ENCODE measurements at regions not wholly inside any gene's neighbourhood (a gene's known extent, or its start where the extent isn't known, plus 50 kb on each side); places are given as distances from the start of the nearest gene placed in this dataset.

DNA sequence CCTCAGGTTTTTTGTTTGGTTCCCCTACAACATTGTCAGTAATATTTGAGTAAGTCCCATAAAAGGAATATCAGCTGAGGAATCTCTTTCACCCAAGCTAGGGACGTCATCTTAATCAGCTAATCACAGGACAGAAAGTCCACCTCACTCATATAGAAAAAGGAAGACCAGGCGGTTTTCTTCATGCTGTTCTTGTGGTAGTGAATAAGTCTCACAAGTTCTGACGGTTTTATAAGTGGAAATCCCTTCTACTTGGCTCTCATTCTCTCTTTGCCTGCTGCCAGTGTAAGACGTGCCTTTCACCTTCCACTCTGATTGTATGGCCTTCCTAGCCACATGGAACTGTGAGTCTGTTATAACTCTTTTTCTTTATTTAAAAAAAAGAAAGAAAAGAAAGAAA is 308.1 kb upstream of the PFKP start:
- in situ Hi-C loops (cut with MboI; ENCODE audit: low sequenced_read_pairs): no loop called here

DNA sequence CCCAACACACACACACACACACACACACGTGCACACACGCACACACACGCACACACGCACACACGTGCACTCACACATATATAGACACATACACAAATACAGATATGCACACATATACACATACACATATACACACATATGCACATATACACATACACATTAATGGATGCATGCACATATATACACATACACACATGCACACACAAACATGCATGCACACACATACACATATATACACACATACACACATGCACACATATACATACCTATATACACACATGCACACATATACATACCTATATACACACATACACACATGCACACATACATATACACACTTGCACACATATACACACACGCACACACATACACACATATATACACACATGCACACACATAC is 312.4 kb upstream of the PFKP start:
- in situ Hi-C loops (cut with MboI; ENCODE audit: low sequenced_read_pairs): no loop called here

- in situ Hi-C loops (cut with MboI; ENCODE audit: low sequenced_read_pairs): no loop called here
Observed at GRCh38 chr10:2748287-2748686, 319.1 kb upstream of the PFKP start.

- in situ Hi-C loops (cut with MboI; ENCODE audit: low sequenced_read_pairs): no loop called here
Observed at GRCh38 chr10:2746638-2747037, 320.7 kb upstream of the PFKP start.

DNA sequence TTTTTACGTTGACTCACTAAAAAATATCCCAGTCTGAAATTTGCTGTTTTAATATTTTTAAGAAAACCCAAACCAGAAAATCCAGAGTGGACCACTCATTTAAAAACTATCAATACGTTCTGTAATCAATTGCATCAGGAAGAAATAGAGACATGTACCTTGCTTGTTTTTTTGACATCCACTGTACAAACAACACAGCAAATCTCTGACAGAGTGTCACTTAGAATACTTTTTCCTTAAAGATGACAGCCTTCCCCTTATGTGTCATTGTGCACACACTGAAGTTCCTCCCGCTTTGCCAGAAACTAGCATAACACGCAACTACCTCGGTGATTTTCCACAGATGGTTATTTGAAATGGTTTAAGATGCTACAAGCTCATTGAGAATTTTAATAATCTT is 321.7 kb upstream of the PFKP start:
- in situ Hi-C loops (cut with MboI; ENCODE audit: low sequenced_read_pairs): no loop called here

- in situ Hi-C loops (cut with MboI; ENCODE audit: low sequenced_read_pairs): no loop called here
Observed at GRCh38 chr10:2744547-2745200, 322.7 kb upstream of the PFKP start.

DNA sequence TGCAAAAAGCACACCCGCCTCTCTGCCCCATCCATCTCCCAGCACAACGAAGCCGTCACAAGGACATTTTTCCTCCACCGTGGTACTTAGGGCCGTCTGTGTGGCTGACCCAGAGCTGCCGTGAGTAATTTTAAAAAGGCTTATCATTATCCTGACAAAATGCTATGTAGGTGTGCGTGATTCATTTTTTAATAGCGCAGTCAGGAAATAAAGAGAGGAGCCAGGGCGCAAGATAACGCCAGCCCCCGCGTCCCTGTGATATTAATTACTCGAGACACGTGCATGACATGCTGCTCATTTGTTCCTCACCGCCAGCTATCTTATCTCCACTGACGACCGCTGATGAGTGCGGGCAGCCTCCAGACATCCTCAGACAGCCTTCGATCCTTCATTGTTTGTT is 332.7 kb upstream of the PFKP start:
- in situ Hi-C loops (cut with MboI; ENCODE audit: low sequenced_read_pairs): no loop called here

DNA sequence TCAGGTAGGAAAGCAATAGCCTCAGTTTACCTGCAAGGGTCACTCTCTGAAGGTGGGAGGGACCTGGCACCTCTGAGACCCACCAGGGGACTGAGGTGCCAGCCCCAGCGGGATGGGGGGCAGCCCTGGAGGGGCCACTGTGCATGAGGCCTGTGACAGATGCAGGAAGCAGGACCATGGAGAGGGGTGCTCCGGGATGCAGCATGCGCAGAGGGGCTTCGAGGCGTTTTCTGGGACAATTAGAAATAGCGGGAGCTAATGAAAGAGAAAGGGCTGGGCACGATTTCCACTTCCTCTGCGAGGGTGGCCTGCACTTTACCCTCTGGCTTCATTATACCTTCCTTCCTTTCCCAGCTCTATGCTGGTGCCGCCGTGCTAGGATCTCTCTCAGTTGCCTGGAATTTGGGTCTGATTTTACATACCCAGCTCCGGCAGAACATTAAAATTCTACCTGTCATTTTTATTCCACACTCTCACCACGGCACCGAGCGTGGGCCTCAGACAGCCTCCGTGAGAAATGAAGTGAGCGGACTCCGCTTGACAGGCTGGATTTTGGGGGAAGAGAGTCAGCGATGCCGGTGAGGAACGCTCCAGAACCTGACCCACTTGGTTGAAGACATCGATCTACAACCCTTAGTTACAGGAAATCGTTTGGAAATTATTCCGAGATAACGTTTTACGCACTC is 333.9 kb upstream of the PFKP start:
- in situ Hi-C loops (cut with MboI; ENCODE audit: low sequenced_read_pairs): no loop called here

- in situ Hi-C loops (cut with MboI; ENCODE audit: low sequenced_read_pairs): no loop called here
Observed at GRCh38 chr10:2731940-2732339, 335.4 kb upstream of the PFKP start.

DNA sequence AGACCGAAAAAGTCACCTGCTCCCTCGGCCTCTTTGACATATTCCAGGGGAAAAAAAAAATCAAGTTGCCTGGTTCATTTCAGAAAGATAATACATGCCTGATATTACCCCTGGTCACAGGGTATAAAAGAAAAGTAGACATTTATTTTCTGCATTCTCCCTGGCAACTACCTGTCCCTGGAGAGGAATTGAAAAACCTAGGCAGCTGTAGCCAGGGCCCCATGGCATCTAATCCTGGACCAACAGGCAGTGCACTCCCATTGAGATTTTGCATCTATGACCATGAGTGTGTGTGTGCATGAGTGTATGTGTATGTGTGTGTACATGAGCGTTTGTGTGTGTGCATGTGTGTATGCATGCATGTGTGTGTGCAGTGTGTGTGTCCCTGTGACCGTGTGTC is 338.2 kb upstream of the PFKP start:
- in situ Hi-C loops (cut with MboI; ENCODE audit: low sequenced_read_pairs): no loop called here

- in situ Hi-C loops (cut with MboI; ENCODE audit: low sequenced_read_pairs): no loop called here
Observed at GRCh38 chr10:2728087-2728486, 339.3 kb upstream of the PFKP start.

- in situ Hi-C loops (cut with MboI; ENCODE audit: low sequenced_read_pairs): no loop called here
Observed at GRCh38 chr10:2716596-2716995, 350.8 kb upstream of the PFKP start.

GRCh38 chr10:2714597-2714996 is 352.8 kb upstream of the PFKP start:
- in situ Hi-C loops (cut with MboI; ENCODE audit: low sequenced_read_pairs): no loop called here

GRCh38 chr10:2703953-2704352 is 363.4 kb upstream of the PFKP start:
- in situ Hi-C loops (cut with MboI; ENCODE audit: low sequenced_read_pairs): no loop called here

DNA sequence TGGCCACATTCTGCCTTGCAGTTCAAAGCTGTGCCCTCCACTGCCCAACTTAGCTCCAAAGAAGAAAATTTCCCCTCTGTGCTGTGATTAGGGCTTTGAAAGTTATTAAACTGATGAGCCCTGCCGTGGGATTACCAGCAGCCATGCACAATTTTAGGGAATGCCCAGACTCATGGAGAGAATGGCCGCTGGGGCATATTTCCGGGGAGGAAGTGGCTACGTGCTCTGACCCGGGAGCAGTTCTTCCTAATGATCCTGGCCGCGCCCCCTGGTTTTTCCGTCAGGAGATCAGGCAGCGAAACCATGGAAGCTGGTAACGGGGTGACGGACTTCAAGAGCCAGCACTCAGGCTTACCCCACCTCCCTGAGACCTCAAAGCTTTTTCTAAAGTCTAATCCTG is 365.5 kb upstream of the PFKP start:
- in situ Hi-C loops (cut with MboI; ENCODE audit: low sequenced_read_pairs): no loop called here

DNA sequence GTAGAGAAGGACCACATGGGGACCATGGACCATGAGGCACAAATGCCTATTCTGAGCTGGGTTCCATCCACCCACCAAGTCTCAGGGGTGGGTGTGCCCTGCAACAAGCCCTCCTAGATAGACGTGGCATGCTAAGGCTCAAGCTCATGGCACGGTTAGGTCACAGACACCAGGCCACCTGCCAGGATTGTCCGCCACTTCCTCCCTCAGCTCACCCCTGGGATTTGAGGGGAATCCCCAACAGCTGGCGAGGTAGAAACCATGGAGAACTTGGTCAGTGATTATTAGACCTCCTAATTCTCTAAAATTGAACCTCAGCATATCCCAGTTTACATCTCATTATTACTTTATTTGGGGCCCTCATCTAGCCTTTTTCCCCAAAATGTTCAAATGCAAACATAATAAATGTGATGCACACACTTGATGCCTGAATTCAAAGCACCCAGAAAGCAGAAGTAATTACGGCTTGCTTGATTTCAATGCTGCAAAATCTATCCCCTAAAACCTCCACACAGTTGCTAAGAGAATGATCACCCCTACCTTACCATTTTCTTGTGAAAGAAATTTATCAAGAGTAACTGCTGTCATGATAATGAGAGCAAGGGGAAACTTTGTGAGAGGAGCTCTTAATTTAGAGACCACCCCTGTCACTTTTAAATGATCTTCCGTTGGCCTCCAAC is 366.6 kb upstream of the PFKP start:
- in situ Hi-C loops (cut with MboI; ENCODE audit: low sequenced_read_pairs): no loop called here

- in situ Hi-C loops (cut with MboI; ENCODE audit: low sequenced_read_pairs): no loop called here
Observed at GRCh38 chr10:2688958-2689357, 378.4 kb upstream of the PFKP start.

DNA sequence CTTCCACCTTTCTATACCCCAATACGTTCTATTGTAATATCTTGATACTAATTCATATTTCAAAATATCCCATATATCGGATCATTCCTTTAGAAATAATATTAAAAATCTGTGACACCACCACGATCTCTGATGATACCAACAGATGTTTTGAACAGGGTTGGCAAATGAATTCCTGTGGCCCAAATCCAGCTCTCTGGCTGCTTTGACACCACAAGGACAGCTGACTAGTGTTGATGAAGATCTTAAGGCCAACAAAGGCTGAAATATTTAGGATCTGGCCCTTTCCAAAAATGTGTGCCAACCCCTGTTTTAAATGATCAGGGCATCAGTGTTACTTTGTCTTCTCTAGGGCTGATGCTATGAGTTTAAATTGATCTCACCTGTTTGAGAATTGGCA is 380.7 kb upstream of the PFKP start:
- in situ Hi-C loops (cut with MboI; ENCODE audit: low sequenced_read_pairs): no loop called here

GRCh38 chr10:2682491-2682890 is 384.9 kb upstream of the PFKP start:
- in situ Hi-C loops (cut with MboI; ENCODE audit: low sequenced_read_pairs): no loop called here

GRCh38 chr10:2681891-2682290 is 385.5 kb upstream of the PFKP start:
- in situ Hi-C loops (cut with MboI; ENCODE audit: low sequenced_read_pairs): no loop called here

- in situ Hi-C loops (cut with MboI; ENCODE audit: low sequenced_read_pairs): no loop called here
Observed at GRCh38 chr10:2680821-2681220, 386.5 kb upstream of the PFKP start.

DNA sequence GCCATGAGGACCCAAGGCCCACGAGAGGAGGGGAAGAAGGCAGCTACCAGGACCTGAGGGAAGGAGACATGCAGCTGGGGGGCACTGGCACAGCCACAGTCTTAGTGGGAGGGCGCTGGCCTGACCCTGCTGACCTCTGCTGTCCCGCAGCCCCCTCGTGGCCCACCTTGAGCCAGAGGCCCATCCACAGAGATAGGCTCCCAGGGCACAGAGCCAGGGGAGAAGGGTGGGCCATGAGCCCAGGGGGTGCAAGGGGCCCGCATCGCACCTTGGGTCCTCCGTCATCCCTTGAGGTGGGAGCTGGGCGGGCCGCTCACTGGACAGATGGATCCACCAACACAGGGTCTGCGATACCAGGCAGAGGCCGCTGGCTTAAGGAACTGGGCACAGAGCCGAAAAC is 387.7 kb upstream of the PFKP start:
- in situ Hi-C loops (cut with MboI; ENCODE audit: low sequenced_read_pairs): no loop called here
